IMR-90 (cell line): ENCODE measurements at regions not wholly inside any gene's neighbourhood (a gene's known extent, or its start where the extent isn't known, plus 50 kb on each side); places are given as distances from the start of the nearest gene placed in this dataset.

Experiments used
- ATAC-seq: fragments of 200-7000 bp; cut with Tn5 transposase; 2 replicates; pipeline ENCODE4 v1.9.1; 2020; ENCODE audit warnings: low read depth, mild to moderate bottlenecking, moderate library complexity
- BruUV-seq: library from RNA; stranded (reverse); fragments of 400-500 nt; replicated peaks from 2 replicates; lab custom pipeline; 2021; lab: Mats Ljungman, UMichigan
- CTCF ChIA-PET: fragments of 300-600 bp; formaldehyde crosslinking; extraction: SDS; loops from one replicate; lab custom pipeline; 2021; ENCODE audit warnings: antibody characterized with exemption; lab: Yijun Ruan, JAX
- POLR2A ChIA-PET: fragments of 300-600 bp; sonication (Branson Sonifier 250); formaldehyde crosslinking; loops from one replicate; lab custom pipeline; 2022; ENCODE audit warnings: antibody characterized with exemption; ENCODE audit not compliant: unreplicated experiment; lab: Charles Lee
- DNase-seq: peaks from one replicate; pipeline ENCODE4 v3.0.0; 2013
- H2AFZ ChIP-seq: replicated peaks from 2 replicates; pipeline ENCODE3; 2013; ENCODE audit warnings: low read length, mild to moderate bottlenecking; ENCODE audit not compliant: poor library complexity
- H2AK5ac ChIP-seq: 2 replicates; pipeline ENCODE4 v1.6.1; 2013; ENCODE audit warnings: low read depth, low read length, inconsistent platforms
- H2AK9ac ChIP-seq: replicated peaks from 2 replicates; pipeline ENCODE3; 2013; ENCODE audit warnings: mild to moderate bottlenecking, low read depth, low read length, moderate library complexity; ENCODE audit not compliant: poor library complexity
- H2BK120ac ChIP-seq: 2 replicates; pipeline ENCODE4 v1.6.1; 2013; ENCODE audit warnings: low read depth, low read length, inconsistent platforms
- H2BK15ac ChIP-seq: 3 replicates; pipeline ENCODE4 v1.6.1; 2013; ENCODE audit warnings: low read depth, low read length, inconsistent platforms
- H2BK20ac ChIP-seq: 2 replicates; pipeline ENCODE4 v1.6.1; 2013; ENCODE audit warnings: low read depth, mild to moderate bottlenecking, inconsistent platforms, low read length, moderate library complexity
- H2BK5ac ChIP-seq: 2 replicates; pipeline ENCODE4 v1.6.1; 2013; ENCODE audit warnings: mild to moderate bottlenecking, low read depth, low read length, inconsistent platforms; ENCODE audit not compliant: poor library complexity, severe bottlenecking
- H3K14ac ChIP-seq: replicated peaks from 2 replicates; pipeline ENCODE4 v1.6.1; 2013; ENCODE audit warnings: low read depth, low read length, inconsistent platforms
- H3K18ac ChIP-seq: 2 replicates; pipeline ENCODE4 v1.6.1; 2013; ENCODE audit warnings: low read depth, low read length, control low read depth
- H3K23ac ChIP-seq: 2 replicates; pipeline ENCODE4 v1.6.1; 2013; ENCODE audit warnings: low read depth, low read length, inconsistent platforms
- H3K27ac ChIP-seq: 2 replicates; pipeline ENCODE4 v1.5.1; 2013; ENCODE audit warnings: mild to moderate bottlenecking, control low read depth, low read length; ENCODE audit not compliant: insufficient read depth
- H3K27me3 ChIP-seq: 2 replicates; pipeline ENCODE4 v1.6.1; 2013; ENCODE audit warnings: low read length; ENCODE audit not compliant: control insufficient read depth, insufficient read depth
- H3K36me3 ChIP-seq: 2 replicates; pipeline ENCODE4 v1.6.1; 2013; ENCODE audit warnings: low read length, mixed read lengths; ENCODE audit not compliant: control insufficient read depth, insufficient read depth
- H3K4ac ChIP-seq: 2 replicates; pipeline ENCODE4 v1.6.1; 2013; ENCODE audit warnings: low read depth, low read length, inconsistent platforms
- H3K4me1 ChIP-seq: 2 replicates; pipeline ENCODE4 v1.6.1; 2013; ENCODE audit warnings: low read length, mixed read lengths; ENCODE audit not compliant: control insufficient read depth, insufficient read depth
- H3K4me2 ChIP-seq: 2 replicates; pipeline ENCODE4 v1.6.1; 2013; ENCODE audit warnings: low read depth, mild to moderate bottlenecking, control low read depth, low read length, moderate library complexity
- H3K4me3 ChIP-seq: 2 replicates; pipeline ENCODE4 v1.5.1; 2013; ENCODE audit warnings: low read depth, mild to moderate bottlenecking, control low read depth, low read length, moderate library complexity; ENCODE audit not compliant: insufficient read depth
- H3K56ac ChIP-seq: 2 replicates; pipeline ENCODE4 v1.6.1; 2013; ENCODE audit warnings: low read length, inconsistent platforms; ENCODE audit not compliant: insufficient read depth; ENCODE audit errors: extremely low read depth
- H3K79me1 ChIP-seq, 2 experiments: 2 replicates each; pipeline ENCODE4 v1.6.1; 2013; ENCODE audit warnings: low read length in 2 of 2, inconsistent platforms in 1 of 2, low read depth in 1 of 2
- H3K9ac ChIP-seq: 2 replicates; pipeline ENCODE4 v1.6.1; 2013; ENCODE audit warnings: low read depth, low read length, control low read depth
- H3K9me1 ChIP-seq: 2 replicates; pipeline ENCODE4 v1.6.1; 2013; ENCODE audit warnings: low read length, inconsistent platforms; ENCODE audit not compliant: insufficient read depth
- H3K9me3 ChIP-seq: 2 replicates; pipeline ENCODE4 v1.6.1; 2013; ENCODE audit warnings: low read length; ENCODE audit not compliant: control insufficient read depth, insufficient read depth
- H4K20me1 ChIP-seq: 2 replicates; pipeline ENCODE4 v1.6.1; 2013; ENCODE audit warnings: low read length, inconsistent platforms; ENCODE audit not compliant: insufficient read depth
- H4K5ac ChIP-seq: 2 replicates; pipeline ENCODE4 v1.6.1; 2013; ENCODE audit warnings: mild to moderate bottlenecking, low read depth, low read length, control low read depth
- H4K8ac ChIP-seq, 2 experiments: 2 replicates each; pipeline ENCODE4 v1.6.1; 2013; ENCODE audit warnings: low read depth in 2 of 2, low read length in 2 of 2, control low read depth in 1 of 2, inconsistent platforms in 1 of 2
- H4K91ac ChIP-seq: 2 replicates; pipeline ENCODE4 v1.6.1; 2013; ENCODE audit warnings: low read depth, low read length, inconsistent platforms; ENCODE audit not compliant: insufficient read depth
- CHD1 ChIP-seq: IDR thresholded peaks from 2 replicates; pipeline ENCODE4 v1.6.1; 2012; ENCODE audit warnings: low read depth, low read length, improper control_type of control experiment
- FOS ChIP-seq: fragments of 150-350 bp; IDR thresholded peaks from 2 replicates; pipeline ENCODE4 v1.6.1; 2016; ENCODE audit warnings: low read depth, low read length
- NFE2L2 ChIP-seq: fragments of 150-350 bp; IDR thresholded peaks from 2 replicates; pipeline ENCODE4 v1.6.1; 2016; ENCODE audit warnings: low read depth, mild to moderate bottlenecking, low read length
- POLR2A ChIP-seq: IDR thresholded peaks from 2 replicates; pipeline ENCODE4 v1.6.1; 2012; ENCODE audit warnings: mild to moderate bottlenecking, low read depth, low read length
- RFX5 ChIP-seq: IDR thresholded peaks from 2 replicates; pipeline ENCODE4 v1.8.0; 2012; ENCODE audit warnings: low read depth, mild to moderate bottlenecking, low read length, moderate library complexity
- SMC3 ChIP-seq: fragments of 150-350 bp; IDR thresholded peaks from 2 replicates; pipeline ENCODE4 v1.6.1; 2016; ENCODE audit warnings: low read depth, mild to moderate bottlenecking, antibody characterized with exemption, low read length, moderate library complexity
- USF2 ChIP-seq: fragments of 150-350 bp; IDR thresholded peaks from 2 replicates; pipeline ENCODE4 v1.6.1; 2017; ENCODE audit warnings: mild to moderate bottlenecking, antibody characterized with exemption, low read length, low read depth
- WGBS, 2 experiments: methylation state at CpG; one replicate each; pipeline versions ENCODE4 v1.1.5 to v1.1.7; 2013; ENCODE audit warnings: missing lambda C conversion rate in 2 of 2; ENCODE audit not compliant: insufficient read length in 1 of 2; ENCODE audit errors: extremely low coverage in 2 of 2; 5-methylcytosine and 5-hydroxymethylcytosine counted together
- dilution Hi-C: fragments of 300-500 bp; cut with HindIII; formaldehyde crosslinking; loops from one replicate; pipeline ENCODE4 v1.14.3; 2018; ENCODE audit warnings: low sequenced_read_pairs; ENCODE audit not compliant: unreplicated experiment
- in situ Hi-C: fragments of 300-500 bp; cut with MboI; formaldehyde crosslinking; loops from 3 replicates; pipeline ENCODE4 v1.14.3; 2019; ENCODE audit warnings: low sequenced_read_pairs, inconsistent platforms, mixed read lengths
- intact Hi-C: fragments of 100-400 bp; cut with micrococcal nuclease; formaldehyde crosslinking; loops from 2 replicates; pipeline ENCODE4 v1.10.0; 2022

GRCh38 chr10:117601716-117602115, 59.2 kb downstream of the EMX2 start:
- Histone ChIP-seq H2BK120ac (no peak overlapping the region), H2AK5ac (no peak overlapping the region), H3K9me3 (peaks cover 30% of the 10 kb centered on the region), H3K23ac (no peak overlapping the region), H3K9me1 (no peaks in the 10 kb centered on the region), H3K79me1 (no peaks in the 10 kb centered on the region), H2BK20ac (no peak overlapping the region), H3K18ac (no peak overlapping the region), H3K4ac (no peak overlapping the region), H3K27me3 (no peaks in the 10 kb centered on the region), H2AK9ac (no peak overlapping the region), H4K5ac (no peak overlapping the region), H4K91ac (no peak overlapping the region), H3K56ac (no peak overlapping the region), H3K27ac (no peak overlapping the region), H3K36me3 (no peaks in the 10 kb centered on the region), H3K9ac (no peak overlapping the region), H4K8ac (no peak overlapping the region), H3K4me2 (no peak overlapping the region), H3K4me1 (no peaks in the 10 kb centered on the region), H3K14ac (no peak overlapping the region), H2AFZ (no peak overlapping the region), H2BK5ac (no peak overlapping the region), H3K4me3 (no peak overlapping the region), H4K20me1 (no peaks in the 10 kb centered on the region), H2BK15ac (no peak overlapping the region)
- no peak for ATAC-seq
- ChIA-PET CTCF (no interaction called here), POLR2A (no interaction called here)
- intact Hi-C loops: no loop called here
- no TSS peak for BruUV-seq
- dilution Hi-C loops: no loop called here
- no CpG with 5 or more reads among the region's 1 CpG for WGBS, 2 experiments
- in situ Hi-C loops: no loop called here
- TF ChIP-seq RFX5 (no peak), FOS (no peak), USF2 (no peak), SMC3 (no peak), POLR2A (no peak), CHD1 (no peak), NFE2L2 (no peak)
- DNase-seq: no peak
